Testis (tissue), 2 donors: ENCODE measurements at regions not wholly inside any gene's neighbourhood (a gene's known extent, or its start where the extent isn't known, plus 50 kb on each side); places are given as distances from the start of the nearest gene placed in this dataset.

ENCODE experiments used
- DNase-seq: peaks from one replicate; pipeline ENCODE4 v3.0.0-alpha.2; 2019
- H3K27ac ChIP-seq, 2 donors: fragments of 200-600 bp; sonication (generic); one replicate each; pipeline ENCODE4 v1.5.1; 2019
- H3K27me3 ChIP-seq: fragments of 200-600 bp; sonication (generic); one replicate; pipeline ENCODE4 v1.5.1; 2019
- H3K36me3 ChIP-seq: fragments of 200-600 bp; sonication (generic); one replicate; pipeline ENCODE4 v1.5.1; 2017; ENCODE audit warnings: low read depth; ENCODE audit errors: missing control alignments
- H3K4me1 ChIP-seq: fragments of 200-600 bp; sonication (generic); one replicate; pipeline ENCODE4 v1.5.1; 2019
- H3K4me3 ChIP-seq, 2 donors: fragments of 200-600 bp; sonication (generic); one replicate each; pipeline ENCODE4 v1.5.1; 2017 to 2019
- H3K9me3 ChIP-seq: fragments of 200-600 bp; sonication (generic); one replicate; pipeline ENCODE4 v1.5.1; 2017
- CTCF ChIP-seq, 3 experiments: fragments of 450-650 bp in 2 of 3; fragments of 200-600 bp in 1 of 3; sonication (generic) in 1 of 3; IDR thresholded peaks; one replicate each; pipeline ENCODE4 v1.5.1; 2016 to 2019; ENCODE audit warnings: antibody characterized with exemption in 3 of 3, mild to moderate bottlenecking in 2 of 3, moderate library complexity in 1 of 3
- POLR2A ChIP-seq: fragments of 450-650 bp; IDR thresholded peaks from one replicate; pipeline ENCODE4 v1.6.1; 2017; ENCODE audit warnings: antibody characterized with exemption, mild to moderate bottlenecking, moderate library complexity
- WGBS, 2 donors: methylation state at CpG; one replicate each; pipeline ENCODE4 v1.1.5; 2018; 5-methylcytosine and 5-hydroxymethylcytosine counted together
- intact Hi-C: fragments of 100-400 bp; cut with DNase I; formaldehyde crosslinking; loops from one replicate; pipeline ENCODE4 v1.15.1; 2023; ENCODE audit warnings: low total_unique reads

GRCh38 chr2:240325016-240326007 lies 110.2 kb upstream of the GPC1 start:
- 74 to 77% methylated on average over 9 to 25 of the region's 25 CpGs for WGBS, 2 donors
- intact Hi-C loops, result no loop called here

GRCh38 chr2:240326246-240326645 lies 109.2 kb upstream of the GPC1 start:
- intact Hi-C loops, result no loop called here
- TF ChIP-seq POLR2A (no peak), CTCF (IDR thresholded peaks at IDR 0.05) (no peak)
- H3K9me3 ChIP-seq, result no peaks in the 10 kb centered on the region
- no peak overlapping the region for H3K4me3 ChIP-seq
- DNase-seq, result no peak
- WGBS, 2 donors, result 72 to 86% methylated on average over 4 of the region's 4 CpGs
- H3K27me3 ChIP-seq, result no peaks in the 10 kb centered on the region
- H3K36me3 ChIP-seq, result no peaks in the 10 kb centered on the region
- H3K27ac ChIP-seq, result no peak overlapping the region
- peaks cover 15% of the 10 kb centered on the region for H3K4me1 ChIP-seq

More at GRCh38 chr2:240325016-240326007, 110.2 kb upstream of the GPC1 start:
- TF ChIP-seq CTCF (IDR thresholded peaks at IDR 0.05), result no peak
- TF ChIP-seq POLR2A, result no peak
- H3K27ac ChIP-seq, result no peak overlapping the region
- H3K9me3 ChIP-seq, result no peaks in the 10 kb centered on the region
- no peaks in the 10 kb centered on the region for H3K27me3 ChIP-seq
- peaks cover 18% of the 10 kb centered on the region for H3K4me1 ChIP-seq
- peak; percentile 74 for DNase-seq
- H3K36me3 ChIP-seq, result no peaks in the 10 kb centered on the region
- H3K4me3 ChIP-seq, result no peak overlapping the region

GRCh38 chr2:240326886-240327285 lies 108.6 kb upstream of the GPC1 start:
- no peak for DNase-seq
- H3K27ac ChIP-seq, result no peak overlapping the region
- WGBS, 2 donors, result 94 to 98% methylated on average over 9 of the region's 9 CpGs
- H3K4me3 ChIP-seq, result no peak overlapping the region
- intact Hi-C loops, result no loop called here
- no peaks in the 10 kb centered on the region for H3K27me3 ChIP-seq
- no peak for TF ChIP-seq CTCF (IDR thresholded peaks at IDR 0.05)
- no peak for TF ChIP-seq POLR2A
- no peaks in the 10 kb centered on the region for H3K9me3 ChIP-seq
- H3K36me3 ChIP-seq, result no peaks in the 10 kb centered on the region
- peaks cover 15% of the 10 kb centered on the region for H3K4me1 ChIP-seq

GRCh38 chr2:240327566-240327965 lies 107.9 kb upstream of the GPC1 start:
- Histone ChIP-seq H3K4me3 (no peak overlapping the region), H3K4me1 (peaks cover 12% of the 10 kb centered on the region), H3K27ac (no peak overlapping the region), H3K9me3 (no peaks in the 10 kb centered on the region), H3K27me3 (no peaks in the 10 kb centered on the region), H3K36me3 (no peaks in the 10 kb centered on the region)
- no peak for DNase-seq
- intact Hi-C loops, result no loop called here
- WGBS, 2 donors, result 93 to 100% methylated on average over 8 to 10 of the region's 10 CpGs
- TF ChIP-seq POLR2A (no peak), CTCF (IDR thresholded peaks at IDR 0.05) (no peak)
